ENCODE measurements at regions not wholly inside any gene's neighbourhood (a gene's known extent, or its start where the extent isn't known, plus 50 kb on each side); places are given as distances from the start of the nearest gene placed in this dataset.

DNA sequence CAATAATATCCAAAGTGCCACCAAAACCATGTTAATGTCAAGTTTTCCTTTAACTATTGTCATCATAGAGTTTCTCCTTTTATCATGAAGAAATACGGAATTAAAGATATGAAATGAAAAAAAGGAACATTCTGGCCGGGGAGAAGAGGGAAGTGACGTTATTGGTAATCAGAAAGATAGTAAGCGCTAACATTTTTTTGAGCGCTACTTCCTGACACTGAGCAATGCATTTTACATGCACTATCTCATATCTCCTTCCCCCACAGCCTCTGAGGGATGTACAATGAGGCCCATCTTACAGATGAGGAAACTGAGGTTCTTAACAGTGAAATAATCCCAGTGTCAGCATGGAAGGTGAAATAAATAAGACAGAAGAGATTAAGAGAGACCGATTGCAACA lies 410.9 kb downstream of the SOX9 start:
- in situ Hi-C loops (cut with MboI; ENCODE audit: low sequenced_read_pairs), result loop anchor here (25.0 kb wide), 1 partner anchor 1894 kb away; no protein-coding TSS in a partner anchor

DNA sequence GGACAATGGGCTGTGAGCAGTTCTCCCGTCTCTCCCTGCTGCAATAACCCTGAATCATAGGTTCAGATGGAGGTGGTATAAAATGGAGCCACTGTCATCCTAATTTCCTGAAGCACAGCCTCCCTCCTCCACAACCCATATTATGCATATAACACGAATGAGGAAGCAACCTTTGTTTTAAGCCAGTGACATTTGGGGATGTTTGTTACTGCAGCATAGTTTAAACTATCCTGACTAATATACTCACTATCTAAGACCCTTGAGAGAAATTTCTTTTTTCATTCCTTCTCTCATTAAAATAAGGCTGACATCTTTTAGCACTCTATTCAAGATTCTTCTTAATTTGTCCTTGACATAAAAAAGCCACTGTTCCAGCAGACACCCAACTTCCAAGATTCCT lies 413.4 kb downstream of the SOX9 start:
- in situ Hi-C loops (cut with MboI; ENCODE audit: low sequenced_read_pairs), result loop anchor here (25.0 kb wide), 1 partner anchor 1897 kb away; no protein-coding TSS in a partner anchor

DNA sequence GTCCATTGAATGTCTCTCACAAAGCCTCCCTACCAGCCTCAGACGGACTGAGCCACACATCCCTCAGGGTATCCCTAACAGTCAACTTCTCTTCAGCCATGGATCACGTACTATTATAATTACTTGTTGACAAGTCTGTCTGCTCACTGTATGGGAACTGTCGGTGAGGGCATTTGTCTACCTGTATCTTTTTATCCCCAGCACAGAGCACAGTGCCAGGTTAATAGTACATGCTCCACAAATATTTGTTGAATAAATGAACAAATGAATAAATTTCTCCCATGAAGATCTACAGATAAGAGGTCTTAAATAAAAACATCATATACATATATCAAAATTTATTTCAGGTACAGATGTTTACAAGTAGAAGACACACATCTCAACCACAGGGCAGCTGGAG lies 414.0 kb downstream of the SOX9 start:
- in situ Hi-C loops (cut with MboI; ENCODE audit: low sequenced_read_pairs), result loop anchor here (25.0 kb wide), 1 partner anchor 1897 kb away; no protein-coding TSS in a partner anchor

DNA sequence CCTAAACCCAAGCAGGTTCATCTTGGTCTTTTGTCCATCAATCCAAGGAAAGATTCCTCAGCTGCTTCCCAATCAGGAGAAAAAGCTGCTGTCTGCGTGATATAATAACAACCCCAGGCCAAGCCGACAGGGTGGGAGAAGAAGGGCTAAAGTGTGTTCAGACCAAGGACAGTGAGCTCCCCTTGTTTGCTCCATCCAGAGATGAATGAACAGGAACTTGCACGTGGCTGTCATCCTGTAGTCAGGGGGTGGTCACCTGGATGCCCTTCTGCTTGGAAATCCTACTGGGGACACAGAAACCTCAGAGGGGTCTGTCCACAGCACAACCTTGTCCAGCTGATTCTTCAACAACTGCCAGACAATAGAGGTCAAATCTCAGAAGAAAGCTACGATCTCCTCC lies 414.5 kb downstream of the SOX9 start:
- in situ Hi-C loops (cut with MboI; ENCODE audit: low sequenced_read_pairs), result loop anchor here (25.0 kb wide), 1 partner anchor 1898 kb away; no protein-coding TSS in a partner anchor

DNA sequence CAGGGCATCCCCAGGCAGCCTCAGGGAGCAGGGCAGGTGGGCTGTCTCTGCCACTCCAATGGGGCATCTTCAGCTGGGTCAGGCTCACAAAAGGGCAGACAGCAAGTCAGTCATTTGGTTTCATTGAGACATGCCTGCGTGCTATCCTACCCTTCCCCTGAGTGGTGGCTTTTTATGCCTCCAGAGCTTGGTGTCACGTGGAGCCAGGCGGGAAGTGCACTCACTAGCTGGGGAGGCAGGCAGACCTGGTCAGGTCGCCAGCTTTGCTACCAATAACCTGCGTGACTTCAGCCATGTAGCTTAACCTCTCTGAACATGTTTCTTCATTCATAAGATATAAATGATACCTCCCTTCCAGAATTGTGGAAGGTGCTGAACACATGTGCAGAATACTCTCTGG lies 415.0 kb downstream of the SOX9 start:
- in situ Hi-C loops (cut with MboI; ENCODE audit: low sequenced_read_pairs), result loop anchor here (25.0 kb wide), 1 partner anchor 1898 kb away; no protein-coding TSS in a partner anchor

DNA sequence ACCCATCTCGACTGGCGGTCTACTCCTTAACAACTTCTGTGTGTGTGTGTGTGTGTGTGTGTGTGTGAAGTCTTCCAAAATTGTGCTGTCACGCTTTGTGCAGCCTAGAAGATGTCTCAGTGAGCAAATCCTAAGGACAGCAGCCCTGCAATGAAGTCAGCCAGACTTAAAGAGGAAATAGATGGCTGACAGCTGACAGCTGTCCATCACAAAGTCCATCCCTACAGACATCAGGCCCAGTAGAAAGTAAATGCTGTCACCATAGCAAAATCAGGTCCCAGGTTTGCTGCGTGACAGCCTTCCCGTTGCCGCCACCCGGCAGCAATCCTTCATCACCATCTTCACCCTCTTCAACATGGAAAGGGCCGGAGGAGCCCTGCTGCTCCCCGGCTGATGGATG lies 416.0 kb downstream of the SOX9 start:
- in situ Hi-C loops (cut with MboI; ENCODE audit: low sequenced_read_pairs), result loop anchor here (25.0 kb wide), 1 partner anchor 1899 kb away; no protein-coding TSS in a partner anchor

DNA sequence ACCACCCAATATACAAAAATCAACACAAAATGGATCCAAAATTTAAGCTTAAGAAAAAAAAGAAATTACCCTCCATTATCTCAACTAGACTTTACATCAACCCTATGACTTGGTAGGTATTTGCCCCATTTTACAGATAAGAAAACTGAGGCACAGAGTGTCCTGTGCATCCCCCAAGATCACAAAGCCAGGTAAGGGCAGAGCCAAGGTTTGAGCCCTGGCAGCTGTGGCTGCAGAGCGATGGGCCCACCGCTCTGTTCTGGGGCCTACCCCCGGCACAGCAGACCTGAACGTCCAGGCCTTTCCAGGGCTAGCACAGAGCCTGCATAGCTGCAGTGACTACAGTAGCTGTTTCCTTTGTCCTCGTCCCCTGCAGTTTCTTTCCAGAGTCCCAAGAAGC lies 417.6 kb downstream of the SOX9 start:
- in situ Hi-C loops (cut with MboI; ENCODE audit: low sequenced_read_pairs), result loop anchor here (25.0 kb wide), 1 partner anchor 1901 kb away; no protein-coding TSS in a partner anchor

DNA sequence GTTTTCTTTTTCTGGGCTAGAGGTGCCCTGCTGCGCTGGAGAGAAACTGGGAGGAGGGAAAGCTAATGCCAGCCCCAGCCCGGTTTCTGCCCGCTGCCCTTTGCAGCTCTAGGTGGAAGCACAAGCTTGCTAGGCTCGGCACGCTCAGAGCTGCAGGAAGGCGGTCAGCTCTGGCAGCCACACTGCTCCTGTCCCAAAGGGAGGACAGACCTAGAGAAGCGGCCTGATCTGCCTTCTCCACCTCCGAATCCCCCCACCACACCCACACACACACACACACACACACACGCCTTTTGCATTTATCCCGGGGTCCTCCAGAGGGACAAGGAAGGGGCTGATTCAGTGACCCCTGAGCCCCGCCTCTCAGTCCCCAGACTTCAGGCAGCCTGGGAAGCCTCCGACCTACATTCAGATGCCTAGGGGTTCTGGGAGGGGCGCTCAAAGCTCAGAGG lies 418.1 kb downstream of the SOX9 start:
- in situ Hi-C loops (cut with MboI; ENCODE audit: low sequenced_read_pairs), result loop anchor here (25.0 kb wide), 1 partner anchor 1902 kb away; no protein-coding TSS in a partner anchor

DNA sequence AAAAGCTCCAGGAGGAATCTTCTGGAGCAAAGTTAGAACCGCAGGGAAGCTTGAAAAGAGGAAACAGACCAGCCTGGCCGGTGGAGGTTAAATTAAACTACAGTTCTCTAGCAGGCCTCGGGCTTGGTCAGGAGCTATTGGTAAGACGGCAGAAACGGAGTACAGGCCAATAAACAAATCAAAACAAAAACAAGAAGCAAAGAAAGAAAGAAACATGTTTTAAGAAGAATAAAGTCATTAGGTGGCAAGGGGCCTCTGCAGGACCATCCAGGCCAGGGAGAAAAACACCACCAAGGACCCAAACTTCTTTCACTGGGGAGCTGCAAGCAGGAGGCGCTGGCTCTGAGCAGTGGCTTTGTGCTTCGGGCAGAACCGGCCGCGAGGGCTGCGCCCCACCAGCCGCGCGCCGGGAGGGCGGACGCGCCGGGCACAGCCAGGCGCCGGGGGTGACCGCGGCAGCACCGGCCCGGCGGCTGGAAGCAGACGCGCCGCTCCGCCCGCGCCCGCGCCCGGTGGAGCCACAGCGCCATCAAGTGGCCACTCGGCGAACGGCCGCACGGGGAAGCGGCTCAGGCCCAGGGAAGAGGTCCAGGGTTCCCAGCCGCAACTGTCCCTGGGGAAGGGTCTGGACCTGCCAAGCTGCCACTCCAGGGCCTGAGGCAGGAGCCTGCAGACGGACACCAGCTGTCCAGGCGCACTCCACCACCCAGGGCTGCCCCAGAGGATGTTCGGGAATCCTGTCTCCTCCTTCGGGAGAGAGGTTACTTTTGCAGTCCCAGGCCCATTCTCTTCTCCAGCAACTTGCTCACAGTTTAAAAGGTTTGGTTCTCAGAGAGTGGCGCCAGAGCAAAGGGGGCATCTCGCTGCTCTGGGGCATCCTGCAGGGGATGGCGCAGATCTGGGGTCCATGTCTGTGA lies 419.4 kb downstream of the SOX9 start:
- in situ Hi-C loops (cut with MboI; ENCODE audit: low sequenced_read_pairs), result loop anchor here (25.0 kb wide), 1 partner anchor 1903 kb away; no protein-coding TSS in a partner anchor

DNA sequence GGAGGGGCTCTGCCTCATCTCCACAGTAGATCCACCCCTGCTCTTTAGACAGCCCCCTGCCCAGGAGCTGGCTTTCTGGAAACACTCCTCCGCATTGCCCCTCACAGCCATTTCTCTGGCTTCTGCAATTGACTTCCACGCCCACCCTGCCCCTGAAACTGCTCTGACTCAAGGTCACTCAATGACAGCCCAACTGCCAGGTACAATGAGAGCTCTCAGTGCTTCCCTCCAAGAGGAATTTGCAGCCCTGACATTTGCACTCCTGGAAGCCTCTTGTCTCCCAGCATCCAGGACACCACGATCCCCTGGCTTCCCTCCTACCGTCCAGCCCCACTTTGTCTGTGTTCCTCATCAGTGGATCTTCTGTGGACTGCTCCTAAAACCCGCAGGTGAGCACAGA lies 421.5 kb downstream of the SOX9 start:
- in situ Hi-C loops (cut with MboI; ENCODE audit: low sequenced_read_pairs), result loop anchor here (25.0 kb wide), 1 partner anchor 1905 kb away; no protein-coding TSS in a partner anchor

DNA sequence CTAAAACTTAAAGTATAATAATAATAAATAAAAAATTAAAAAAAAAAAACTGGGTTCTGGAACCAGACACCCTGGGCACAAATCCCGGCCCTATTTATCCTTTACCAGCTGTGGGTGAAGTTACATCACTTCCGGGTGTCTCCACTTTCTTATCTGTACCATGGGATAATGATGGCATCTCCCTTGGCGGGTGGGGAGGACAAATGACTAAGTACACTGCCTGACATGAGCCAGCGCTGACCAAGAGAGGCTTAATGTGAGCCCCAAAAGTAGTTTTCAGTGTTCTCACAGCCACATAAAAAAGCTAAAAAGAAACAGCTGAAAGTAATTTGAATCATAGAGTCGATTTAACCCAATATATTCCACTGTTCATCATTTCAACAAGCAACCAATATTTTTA lies 424.9 kb downstream of the SOX9 start:
- in situ Hi-C loops (cut with MboI; ENCODE audit: low sequenced_read_pairs), result loop anchor here (25.0 kb wide), 1 partner anchor 1908 kb away; no protein-coding TSS in a partner anchor

DNA sequence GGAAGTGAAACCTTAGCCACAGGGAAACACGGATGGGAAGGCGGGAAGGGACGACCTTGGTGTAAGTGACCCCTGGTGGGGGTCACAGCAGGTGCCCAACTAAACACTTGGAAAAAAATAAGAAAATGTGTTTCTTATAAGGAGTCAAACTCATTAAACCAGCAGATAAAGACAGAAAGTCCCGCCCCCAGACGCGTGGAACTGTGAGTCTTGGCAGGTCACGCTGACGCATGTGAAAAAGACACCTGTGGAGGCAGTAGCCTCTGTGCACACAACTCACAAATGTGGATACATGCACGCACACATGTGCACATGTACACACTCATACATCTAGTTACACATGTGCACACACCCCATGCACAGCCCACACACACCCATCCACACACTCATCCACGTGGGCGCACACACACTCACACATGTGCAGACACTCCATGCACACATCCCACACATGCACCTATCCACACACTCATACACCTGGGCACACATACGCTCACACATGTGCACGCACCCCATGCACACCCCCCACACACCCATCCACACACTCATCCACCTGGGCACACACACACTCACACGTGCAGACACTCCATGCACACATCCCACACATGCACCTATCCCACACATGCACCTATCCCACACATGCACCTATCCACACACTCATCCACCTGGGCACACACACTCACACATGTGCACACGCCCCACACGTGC lies 432.4 kb downstream of the SOX9 start:
- in situ Hi-C loops (cut with MboI; ENCODE audit: low sequenced_read_pairs), result loop anchor here (25.0 kb wide), 2 partner anchors 634 to 809 kb away; partner anchors contain the start of gene COG1

DNA sequence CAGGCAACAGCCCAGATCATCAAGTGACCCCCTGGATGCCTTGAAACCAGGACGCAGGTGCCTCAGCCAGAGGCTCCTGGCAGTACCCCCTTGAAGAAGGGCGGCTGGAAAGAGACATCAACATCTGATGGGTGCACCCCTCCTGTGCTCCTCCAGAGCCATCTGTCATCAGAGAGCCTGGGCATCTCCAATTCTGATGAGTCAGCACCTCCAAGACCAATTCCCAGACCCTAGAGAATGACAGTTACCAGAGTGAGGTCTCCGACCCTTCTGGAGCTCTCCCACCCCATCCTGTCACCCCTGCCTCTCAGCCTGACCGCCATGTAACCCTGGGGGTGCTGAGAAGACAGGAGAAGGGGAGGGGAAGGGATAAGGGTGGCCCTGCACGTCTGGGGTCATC lies 433.7 kb downstream of the SOX9 start:
- in situ Hi-C loops (cut with MboI; ENCODE audit: low sequenced_read_pairs), result loop anchor here (25.0 kb wide), 2 partner anchors 633 to 808 kb away; partner anchors contain the start of gene COG1

DNA sequence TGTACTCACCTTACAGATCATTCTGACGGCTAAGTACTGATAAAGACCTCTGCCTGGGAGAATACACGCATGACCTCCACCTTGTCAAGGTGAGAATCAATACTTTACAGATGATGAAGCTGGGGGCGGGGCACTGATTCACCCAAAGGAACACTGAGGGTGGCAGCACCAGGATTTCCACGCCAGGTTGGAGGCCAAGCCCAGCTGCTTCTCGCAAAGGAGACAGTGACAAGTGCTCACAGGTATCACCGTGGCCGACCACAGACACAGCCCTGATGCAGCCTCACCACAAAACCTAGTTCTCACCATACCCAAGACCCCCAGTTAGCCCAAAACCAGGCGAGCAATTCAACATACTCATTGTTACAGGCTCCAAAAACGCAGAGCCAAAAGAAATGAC lies 434.2 kb downstream of the SOX9 start:
- in situ Hi-C loops (cut with MboI; ENCODE audit: low sequenced_read_pairs), result loop anchor here (25.0 kb wide), 2 partner anchors 632 to 807 kb away; partner anchors contain the start of gene COG1

DNA sequence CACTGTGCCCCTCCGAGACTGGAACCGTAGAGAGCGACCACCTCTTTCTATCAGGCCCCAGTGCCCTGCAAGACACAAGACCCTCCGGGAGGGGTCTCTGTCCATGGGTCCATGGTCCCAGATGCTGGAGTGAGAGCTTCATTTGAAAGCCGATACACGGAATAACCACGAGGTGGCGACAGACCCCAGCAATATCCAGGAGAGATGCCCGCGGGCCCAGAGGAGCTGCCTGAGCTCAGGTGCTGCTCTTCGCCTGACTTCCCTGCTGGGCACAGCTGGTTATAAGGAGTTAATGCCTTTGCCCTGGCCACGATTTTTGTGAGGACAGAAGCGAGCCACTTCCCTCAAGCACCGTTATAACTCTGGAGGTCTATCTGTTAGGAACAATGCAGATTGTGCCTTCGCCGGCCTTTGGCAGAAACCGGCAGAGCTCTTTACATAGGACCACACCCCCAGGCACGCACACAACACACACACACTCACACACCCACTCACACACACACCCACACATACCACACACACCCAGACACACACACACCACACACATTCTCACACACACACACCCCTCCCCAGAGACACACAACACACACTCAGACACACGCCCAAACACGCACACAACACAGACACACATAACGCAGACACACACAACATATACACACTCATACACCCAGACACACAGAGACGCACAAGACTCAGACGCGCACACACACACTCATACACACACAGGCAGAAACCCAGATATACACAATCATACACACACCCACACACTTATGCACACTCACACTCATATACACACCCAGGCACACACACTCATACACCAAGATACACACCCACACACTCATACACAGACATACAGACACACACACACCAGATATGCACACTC lies 436.4 kb downstream of the SOX9 start:
- in situ Hi-C loops (cut with MboI; ENCODE audit: low sequenced_read_pairs), result loop anchor here (25.0 kb wide), 2 partner anchors 630 to 805 kb away; partner anchors contain the start of gene COG1

DNA sequence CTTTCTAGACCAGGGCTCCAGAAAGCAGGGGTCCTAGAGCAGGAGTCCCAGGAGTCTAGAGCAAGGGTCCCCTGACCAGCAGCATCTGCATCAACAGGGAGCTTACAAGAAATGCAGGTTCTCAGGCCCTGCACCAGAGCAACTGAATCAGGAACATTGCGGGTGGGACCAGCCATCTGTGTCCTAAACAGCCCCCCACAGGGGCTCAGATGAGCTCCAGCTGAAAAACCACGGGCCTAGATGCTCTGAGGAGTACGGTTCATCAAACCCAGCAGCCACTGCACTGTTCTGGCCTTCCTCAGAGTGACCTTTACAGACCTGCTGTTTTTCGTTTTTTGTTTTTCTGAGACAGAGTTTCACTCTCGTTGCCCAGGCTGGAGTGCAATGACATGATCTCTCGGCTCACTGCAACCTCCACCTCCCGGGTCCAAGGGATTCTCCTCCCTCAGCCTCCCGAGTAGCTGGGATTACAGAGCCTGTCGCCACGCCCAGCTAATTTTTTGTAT lies 438.2 kb downstream of the SOX9 start:
- in situ Hi-C loops (cut with MboI; ENCODE audit: low sequenced_read_pairs), result loop anchor here (25.0 kb wide), 2 partner anchors 628 to 803 kb away; partner anchors contain the start of gene COG1

DNA sequence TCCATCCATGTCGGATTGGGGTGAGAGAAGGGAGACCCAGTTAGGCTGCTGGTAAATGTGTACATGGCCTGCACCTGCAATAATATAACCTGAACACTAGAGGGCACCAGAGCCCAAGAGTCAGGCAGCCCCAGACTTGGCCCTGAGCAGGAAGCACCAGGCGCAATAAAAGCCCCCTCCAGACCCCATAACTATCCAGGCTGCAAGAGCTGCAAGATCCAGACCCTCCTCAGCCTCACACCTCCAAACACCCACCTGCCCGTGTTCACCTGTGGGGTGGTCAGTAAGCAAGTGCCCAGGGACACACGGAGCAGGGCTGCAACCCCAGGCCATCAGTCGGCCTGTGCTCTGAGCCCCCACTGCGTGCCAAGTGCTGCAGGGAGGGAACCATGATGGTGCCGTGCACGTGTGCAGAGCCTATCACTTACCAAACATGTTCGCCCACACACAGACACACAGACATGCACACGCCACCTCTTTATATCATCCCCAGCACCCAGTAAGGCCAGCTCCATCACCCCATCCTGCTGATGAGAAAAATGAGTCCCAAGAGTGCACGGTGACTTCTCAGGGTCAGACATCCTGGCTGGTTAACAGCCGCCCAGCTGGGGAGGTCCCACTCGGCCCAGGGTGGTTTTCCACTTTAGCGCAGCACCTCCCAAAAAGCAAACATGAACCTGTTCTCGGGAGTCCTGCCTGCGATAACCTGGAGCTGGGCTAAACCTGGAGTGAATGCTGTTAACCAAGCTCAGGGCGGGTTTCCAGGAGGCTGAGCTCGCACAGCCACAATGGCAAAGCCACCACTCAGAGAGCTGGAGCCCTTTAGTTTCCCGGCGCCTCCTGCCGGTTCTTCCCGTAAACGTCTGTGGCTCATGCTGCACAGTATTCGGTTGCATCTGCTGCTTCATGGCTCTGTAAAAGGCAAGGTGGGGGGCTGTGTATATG lies 439.8 kb downstream of the SOX9 start:
- in situ Hi-C loops (cut with MboI; ENCODE audit: low sequenced_read_pairs), result loop anchor here (25.0 kb wide), 2 partner anchors 627 to 802 kb away; partner anchors contain the start of gene COG1

DNA sequence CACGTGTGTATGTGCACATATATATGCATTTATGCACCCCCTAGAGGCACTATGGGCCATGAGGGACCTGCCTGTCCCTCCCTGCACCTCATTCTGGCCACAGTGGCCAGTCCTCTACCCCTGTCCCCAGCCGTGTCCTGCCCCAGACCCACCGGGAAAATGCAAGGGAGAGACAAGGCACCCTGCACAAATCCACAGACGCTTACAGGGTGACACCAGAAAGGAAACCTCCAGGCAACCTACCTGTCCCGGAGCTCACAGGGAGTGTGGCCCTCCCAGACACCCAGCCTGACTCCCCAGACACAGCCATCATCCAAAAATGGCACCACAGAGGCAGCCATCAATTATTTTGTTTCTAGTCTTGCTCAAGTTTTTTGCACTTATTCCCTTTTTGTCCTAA lies 440.4 kb downstream of the SOX9 start:
- in situ Hi-C loops (cut with MboI; ENCODE audit: low sequenced_read_pairs), result loop anchor here (25.0 kb wide), 2 partner anchors 626 to 801 kb away; partner anchors contain the start of gene COG1

All from HL-60/S4 treated with retinoic acid at 250 ng/mL for 4 days and 3 days (cell line).